Right kidney (tissue), 1 donor: ENCODE measurements at regions not wholly inside any gene's neighbourhood (a gene's known extent, or its start where the extent isn't known, plus 50 kb on each side); places are given as distances from the start of the nearest gene placed in this dataset.
A peak's percentile ranks its signal among the peaks of the same experiment; 100 is the strongest.
"Not testable (repeated sequence)": the region's sequence is repeated elsewhere in the genome, so short reads cannot be mapped to it uniquely, and the experiment has no call there.

Source experiments
- DNase-seq: peaks from one replicate; pipeline ENCODE4 v3.0.0-alpha.2; 2016

DNA sequence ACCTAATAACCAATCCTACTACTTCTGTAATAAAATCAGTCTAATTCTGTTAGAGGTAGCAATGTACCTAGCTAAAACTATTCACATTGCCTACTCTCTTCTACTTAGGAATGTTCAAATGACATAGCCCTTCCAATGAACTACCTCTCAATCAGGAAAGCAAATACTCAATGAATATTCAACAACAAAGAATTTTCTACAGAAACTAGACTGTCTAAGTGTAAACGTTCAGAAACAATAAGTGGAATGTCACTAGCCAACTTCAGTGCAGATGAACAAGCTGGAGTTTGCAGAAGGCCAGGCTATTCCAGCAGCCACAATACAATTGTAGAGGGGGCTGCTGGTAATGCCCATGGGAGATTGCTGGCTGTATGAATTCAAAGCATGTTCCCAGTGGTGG is 743.2 kb upstream of the CDH10 start:
- no peak for DNase-seq

DNA sequence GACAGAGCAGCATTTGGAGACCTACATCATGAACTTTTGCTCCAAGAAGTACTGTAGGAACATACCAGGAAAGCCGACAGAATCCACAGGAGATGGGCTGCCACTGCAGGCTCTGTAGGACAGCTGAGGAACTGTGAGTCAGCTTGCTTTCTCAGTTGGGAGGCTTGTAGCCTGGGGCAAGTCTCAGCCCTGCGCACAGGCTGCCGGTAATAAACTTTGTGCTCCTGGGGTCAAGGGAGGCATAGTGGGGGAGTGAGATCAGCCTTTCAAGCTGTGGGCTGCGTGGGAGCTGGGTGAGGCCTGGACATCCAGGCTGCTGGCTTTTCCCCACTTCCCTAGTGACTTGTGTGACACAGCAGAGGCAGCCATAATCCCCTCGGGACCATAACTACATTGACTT is 718.0 kb upstream of the CDH10 start:
- no peak for DNase-seq

DNA sequence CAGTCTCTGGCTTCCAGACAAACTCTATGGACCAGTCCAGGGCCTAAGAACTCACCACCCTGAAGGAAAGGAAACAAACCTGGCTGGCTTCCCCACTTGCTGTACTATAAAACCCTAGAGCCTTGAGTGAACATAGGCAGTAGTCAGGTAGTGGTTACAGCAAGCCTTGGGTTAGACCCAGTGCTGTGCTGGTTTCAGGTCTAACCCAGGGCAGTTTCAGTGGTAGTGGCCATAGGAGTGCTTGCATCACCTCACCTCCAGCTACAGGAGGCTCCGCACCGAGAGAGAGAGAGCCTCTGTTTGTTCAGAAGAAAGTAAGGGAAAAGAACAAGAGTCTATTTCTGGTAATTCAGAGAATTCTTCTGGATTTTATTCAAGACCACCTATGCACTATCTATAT is 714.1 kb upstream of the CDH10 start:
- no peak for DNase-seq

DNA sequence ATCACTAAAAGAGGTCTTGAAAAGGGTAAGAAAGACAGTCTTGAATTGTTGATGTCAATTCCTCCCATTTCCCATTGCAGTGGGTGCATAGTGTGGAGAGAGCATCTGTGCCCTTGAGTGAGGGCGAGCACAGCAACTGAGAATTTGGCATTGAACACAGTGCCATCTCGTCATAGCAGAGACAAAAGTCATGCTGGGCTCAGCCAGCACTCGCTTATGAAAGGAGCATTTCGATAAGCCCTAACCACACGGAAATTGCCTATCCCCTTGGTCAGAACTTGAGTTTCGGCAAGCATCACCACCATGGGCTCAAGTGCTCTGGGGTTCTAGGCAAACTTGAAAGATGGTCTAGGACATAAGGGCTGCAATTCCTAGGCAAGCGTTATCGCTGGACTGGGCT is 712.8 kb upstream of the CDH10 start:
- no peak for DNase-seq

DNA sequence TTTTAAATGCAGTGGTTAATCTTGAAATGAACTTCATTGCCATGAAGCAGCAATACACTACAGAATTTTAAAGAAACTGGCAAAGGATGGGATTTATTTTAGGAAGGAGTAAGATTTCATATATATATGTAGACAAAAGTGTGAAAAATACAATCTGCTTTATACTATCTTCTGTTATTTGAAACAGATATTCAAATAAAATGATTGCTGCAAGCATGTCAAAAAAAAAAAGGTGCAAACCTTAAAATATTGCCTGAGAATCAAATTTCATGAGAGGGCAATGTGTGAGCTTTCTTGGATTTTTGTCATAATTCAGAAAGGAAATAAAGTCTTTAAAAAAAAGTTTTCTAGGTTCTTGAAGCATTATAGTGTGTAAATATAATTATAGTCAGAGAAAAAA is 705.0 kb upstream of the CDH10 start:
- DNase-seq: no peak

DNA sequence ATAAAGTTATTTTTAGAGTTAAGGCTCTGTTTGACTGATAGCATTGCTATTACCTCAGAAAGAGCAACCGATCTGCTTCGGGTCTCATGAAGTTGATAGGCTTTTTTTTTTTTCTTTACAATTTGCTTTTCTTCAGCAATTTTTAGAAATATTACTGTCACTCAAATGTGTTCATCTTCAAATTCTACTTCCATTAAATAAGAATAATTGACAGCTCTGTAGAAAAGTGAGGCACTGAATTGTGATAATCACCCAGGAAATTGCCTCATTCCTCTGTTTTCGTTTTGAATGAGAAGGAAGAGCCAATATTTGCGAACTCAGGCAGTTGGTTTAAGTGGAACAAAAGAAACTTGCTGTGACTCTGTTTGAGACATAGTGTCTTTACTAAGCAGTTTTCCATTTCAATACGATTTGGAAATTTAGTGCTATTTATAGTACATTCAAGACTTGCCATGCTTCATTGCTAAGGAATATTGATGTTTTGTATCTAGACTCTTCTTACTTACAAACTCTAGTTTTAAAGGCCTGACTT is 700.5 kb upstream of the CDH10 start:
- DNase-seq: no peak

DNA sequence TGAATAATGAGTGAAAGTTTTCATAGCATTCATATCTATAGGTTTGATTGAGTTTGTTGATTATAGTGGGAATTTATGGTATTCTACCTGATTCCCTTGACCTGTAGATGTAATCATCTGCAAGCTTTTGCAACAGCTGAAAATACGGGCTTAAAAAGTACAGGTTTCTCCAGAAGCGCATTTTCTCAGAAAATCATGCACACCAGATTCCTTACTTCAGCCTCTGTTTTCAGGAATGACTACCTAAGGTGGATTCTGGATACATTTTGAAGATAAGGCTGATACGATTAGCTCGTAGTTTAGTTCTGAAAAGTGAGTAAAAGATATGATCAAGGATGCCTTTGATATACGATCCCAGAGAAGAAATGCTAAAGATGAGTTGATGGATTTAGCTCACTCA is 694.8 kb upstream of the CDH10 start:
- DNase-seq: no peak

DNA sequence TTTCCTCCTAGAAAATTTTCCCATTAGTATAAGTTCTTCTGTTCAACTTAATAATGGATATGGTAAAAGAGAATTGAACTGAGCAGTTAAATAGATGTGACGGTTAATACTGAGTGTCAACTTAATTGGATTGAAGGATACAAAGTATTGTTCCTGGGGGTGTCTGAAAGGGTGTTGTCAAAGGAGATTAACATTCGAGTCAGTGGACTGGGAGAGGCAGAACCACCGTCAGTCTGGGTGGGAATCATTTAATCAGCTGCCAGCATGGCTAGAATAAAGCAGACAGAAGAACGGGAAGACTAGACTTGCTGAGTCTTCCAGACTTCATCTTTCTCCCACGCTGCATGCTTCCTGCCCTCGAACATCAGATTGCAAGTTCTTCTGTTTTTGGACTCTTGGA is 689.6 kb upstream of the CDH10 start:
- no peak for DNase-seq

DNA sequence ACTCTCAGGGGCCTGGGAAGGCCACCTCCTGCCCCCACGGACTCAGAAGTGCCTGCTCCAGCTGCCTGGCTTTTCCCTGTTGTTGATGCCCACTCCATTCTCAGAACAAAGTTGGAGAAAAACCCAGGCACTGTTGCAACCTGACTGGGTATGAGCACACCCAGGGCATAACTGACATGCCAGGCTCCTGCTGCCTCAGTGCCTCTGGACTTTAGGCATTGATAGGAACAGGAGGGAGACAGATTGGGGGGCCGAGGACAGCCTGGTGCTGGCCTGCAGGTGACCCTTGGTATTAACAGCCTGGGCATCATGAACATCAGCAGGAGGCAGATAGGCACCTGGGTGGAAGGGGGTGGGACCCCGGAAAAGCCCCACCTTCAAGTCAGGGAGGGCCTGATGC is 685.9 kb upstream of the CDH10 start:
- DNase-seq: no peak

DNA sequence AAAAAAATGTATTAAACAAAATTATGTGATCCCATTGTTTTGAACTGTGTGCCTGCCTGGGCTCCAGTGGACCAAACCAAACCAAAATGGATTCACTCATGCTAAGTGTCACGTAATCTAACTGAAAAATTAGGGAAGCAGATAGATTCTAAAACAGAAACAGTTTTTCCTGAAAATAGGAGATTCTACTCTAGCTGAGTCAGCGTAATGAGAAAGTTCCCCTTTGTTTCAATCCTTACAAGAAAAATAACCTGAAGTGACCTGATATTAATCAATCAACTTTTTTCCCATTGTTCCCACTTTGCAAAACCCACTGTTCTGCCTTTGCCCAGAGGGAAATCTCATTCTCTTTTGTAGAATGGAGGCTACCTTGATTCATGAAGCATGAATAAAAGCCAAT is 682.4 kb upstream of the CDH10 start:
- DNase-seq: no peak

DNA sequence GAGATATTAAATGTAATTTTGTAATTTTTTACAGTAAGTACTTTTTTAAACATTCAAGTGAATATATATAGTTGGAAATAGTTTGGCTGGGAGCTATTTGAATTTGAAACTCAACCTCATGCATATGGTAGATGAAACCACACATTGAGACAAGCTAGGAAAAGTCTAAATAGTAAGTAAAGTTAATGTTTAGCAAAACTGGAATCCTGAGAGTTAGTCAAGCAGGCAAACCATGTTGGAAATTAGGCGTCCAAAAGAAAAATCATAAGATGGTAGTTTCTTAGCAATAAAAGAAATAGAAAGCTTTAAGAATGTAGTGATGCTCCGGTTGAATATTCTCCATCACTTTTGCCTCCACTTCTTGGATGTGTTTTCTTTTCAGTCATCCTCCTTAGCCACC is 657.1 kb upstream of the CDH10 start:
- no peak for DNase-seq

DNA sequence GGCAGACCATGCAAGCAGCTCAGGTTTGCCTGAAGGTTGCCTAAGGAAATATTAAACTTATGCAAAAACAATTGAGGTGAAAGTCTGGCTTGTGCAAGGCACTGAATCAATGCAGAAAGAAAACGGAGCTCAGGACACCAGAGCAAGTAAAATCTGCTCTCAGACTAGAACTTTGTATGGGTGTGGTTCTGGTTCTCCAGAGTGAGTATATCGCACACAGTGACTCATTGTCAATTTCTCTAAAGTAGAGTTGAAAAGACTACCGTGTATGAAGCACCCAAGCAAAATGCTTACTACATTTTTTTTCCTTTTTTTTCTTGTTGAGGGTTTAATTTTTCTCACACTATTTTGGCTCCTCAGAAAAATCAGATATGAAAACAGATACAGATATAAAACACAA is 650.3 kb upstream of the CDH10 start:
- no peak for DNase-seq

DNA sequence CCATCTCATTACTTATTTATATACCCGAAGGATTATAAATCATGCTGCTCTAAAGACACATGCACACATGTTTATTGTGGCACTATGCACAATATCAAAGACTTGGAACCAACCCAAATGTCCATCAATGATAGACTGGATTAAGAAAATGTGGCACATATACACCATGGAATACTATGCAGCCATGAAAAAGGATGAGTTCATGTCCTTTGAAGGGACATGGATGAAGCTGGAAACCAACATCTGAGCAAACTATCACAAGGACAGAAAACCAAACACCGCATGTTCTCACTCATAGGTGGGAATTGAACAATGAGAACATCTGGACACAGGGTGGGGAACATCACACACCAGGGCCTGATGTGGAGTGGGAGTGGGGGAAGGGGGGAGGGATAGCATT is 645.0 kb upstream of the CDH10 start:
- not testable (repeated sequence) for DNase-seq

DNA sequence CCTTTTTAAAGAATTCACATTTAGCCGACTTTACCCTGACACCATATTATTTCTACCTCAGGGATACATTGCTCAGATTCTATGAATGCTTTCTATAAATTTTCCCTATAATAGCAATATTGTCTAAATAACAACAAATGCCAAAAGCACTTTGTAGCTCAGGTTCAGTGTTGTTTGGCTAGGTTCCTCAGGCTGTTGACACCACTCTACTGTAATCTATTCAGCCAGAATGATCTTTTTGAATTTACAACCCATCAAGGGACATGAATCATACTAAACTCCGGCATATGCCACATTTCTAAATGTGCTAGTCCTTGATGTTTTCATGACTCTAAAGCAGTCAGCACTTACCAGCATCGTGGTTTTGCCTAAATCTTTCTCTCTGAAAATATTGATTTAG is 641.5 kb upstream of the CDH10 start:
- no peak for DNase-seq

DNA sequence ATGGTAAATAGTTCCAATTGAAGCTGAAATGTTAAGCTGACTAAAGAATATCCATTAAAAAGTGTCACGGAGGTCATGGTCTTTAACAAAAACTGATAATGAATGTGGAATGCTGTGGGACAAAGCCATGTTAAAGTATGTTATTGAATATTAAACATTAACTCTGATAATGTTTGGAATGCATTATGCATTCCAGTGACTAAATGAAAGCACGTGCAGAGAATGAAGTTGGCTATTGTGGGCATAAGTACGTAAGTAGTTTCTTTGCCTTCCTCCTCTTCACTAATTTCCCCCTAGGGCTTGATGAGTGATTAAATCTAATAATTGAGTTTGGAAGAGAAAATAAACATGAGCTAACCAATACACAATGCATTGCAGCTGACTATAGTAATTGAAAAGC is 640.4 kb upstream of the CDH10 start:
- no peak for DNase-seq

DNA sequence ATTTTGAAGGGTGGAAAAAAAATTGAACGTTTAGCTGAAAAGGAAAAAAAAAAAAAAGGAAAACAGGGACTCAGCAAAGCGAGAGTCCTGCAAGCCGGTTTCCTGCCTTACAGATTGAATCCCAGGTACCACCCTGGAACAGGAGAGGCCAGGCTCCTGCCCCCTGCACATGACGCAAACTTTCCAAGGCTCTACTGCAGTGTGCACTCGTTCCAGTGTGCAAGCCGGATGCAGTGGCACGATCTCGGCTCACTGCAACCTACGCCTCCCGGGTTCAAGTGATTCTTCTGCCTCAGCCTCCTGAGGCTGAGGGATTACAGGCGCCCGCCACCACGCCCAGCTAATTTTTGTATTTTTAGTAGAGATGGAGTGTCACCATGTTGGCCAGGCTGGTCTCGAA is 618.7 kb upstream of the CDH10 start:
- not testable (repeated sequence) for DNase-seq

DNA sequence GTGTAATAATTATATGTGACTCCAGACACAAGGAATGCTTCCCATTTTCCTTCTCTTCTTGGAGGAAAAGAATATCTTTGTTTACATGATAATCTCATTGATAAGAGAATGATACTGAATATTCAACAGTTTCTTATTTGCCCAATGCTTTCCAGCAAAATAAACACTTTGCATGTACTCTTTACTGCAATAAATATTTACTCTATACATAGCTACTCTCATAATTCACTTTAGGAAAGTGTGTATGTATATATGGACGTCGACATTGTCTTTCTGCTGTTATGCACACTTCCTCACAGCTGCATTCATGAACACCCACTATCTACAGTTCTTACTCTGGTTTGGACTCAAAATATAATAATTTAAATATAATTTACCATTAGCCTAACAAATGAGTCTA is 617.4 kb upstream of the CDH10 start:
- DNase-seq: no peak

DNA sequence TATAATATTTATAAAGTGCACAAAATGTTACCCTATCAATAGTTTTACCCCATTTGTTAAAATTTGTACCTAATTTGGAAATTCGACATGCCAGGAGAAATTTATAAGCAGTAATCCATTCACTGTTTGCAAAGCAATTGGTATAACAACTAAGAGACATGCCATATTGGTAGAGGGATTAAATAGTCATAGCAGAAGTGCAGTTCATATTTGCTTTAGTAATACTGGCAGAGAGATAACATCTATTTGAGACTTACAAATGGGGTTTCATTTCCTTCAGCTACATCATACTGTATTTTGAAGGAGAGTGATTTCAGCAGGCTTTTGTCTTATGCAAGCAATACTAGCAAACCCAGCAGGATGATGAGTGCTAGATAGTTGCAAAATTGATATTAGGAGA is 610.4 kb upstream of the CDH10 start:
- no peak for DNase-seq

DNA sequence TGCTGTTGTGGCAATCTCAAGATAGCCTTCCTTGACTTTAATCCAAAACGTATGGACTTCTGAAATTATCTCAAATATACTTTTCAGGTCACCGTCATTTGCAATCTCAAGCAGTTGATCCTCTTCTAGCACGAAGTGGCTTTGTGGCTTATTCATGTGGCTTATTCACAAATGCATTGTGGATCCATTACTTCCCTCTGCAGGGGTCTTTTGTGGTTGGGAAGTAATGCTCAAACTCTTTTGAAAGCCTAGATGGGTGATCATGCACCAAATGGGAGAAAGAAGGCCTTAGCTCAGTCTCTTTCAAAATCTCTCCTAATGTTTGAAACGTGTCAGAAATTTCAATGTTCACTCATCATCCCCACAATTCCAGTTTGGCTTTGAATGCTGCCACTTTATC is 597.2 kb upstream of the CDH10 start:
- no peak for DNase-seq

DNA sequence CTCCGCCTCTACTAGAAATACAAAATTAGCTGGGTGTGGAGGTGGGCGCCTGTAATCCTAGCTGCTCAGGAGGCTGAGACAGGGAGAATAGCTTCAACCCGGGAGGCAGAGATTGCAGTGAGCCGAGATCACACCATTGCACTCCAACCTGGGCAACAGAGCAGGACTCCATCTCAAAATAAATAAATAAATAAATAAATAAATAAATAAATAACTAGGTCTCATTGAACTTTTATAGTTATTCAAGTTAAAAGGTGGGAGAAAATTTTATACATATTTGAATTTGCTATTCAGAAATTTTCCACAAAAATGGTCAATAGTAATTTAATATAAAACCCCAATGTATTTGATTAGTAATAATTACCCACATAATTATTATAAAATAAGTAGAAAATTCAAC is 593.9 kb upstream of the CDH10 start:
- DNase-seq: not testable (repeated sequence)

DNA sequence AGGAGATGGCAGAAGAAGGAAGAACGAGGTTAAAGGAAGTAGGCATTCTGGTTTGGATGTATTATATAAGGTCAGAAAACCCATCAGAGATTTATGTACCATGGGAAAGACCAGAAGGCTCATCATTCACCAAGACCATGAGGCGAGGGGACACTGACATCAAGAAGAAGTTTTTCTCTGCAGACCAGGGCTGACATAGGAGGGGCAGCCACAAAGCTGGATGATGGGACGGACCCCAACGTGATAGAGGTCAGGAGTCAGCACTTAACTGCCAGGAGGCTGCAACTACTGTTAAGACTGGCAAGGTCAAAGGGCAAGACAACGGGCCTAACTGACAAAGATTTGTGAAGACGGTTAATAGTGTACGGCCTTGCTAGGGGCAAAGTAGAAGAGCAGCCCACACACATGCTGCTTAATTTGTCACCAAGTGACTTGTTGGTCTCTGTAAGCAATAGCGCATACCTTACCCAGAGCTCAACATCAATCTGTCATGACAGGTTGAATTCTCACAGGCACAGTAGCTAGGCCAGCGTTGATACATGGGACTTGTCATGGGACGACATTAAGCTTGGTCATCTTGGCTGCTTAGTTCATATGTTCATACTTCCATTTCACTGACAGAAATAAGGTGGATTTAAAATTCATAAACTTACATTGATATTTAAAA is 579.7 kb upstream of the CDH10 start:
- no peak for DNase-seq

DNA sequence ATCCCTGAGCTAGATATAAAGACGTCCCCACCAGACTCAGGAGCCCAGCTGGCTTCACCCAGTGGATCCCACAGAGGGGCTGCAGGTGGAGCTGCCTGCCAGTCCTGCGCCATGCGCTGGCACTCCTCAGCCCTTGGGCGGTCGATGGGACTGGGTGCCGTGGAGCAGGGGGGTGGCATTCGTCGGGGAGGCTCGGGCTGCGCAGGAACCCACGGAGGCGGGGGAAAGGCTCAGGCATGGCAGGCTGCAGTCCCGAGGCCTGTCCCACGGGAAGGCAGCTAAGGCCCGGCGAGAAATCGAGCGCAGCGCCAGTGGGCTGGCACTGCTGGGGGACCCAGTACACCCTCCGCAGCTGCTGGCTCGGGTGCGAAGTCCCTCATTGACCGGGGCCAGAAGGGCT is 555.1 kb upstream of the CDH10 start:
- DNase-seq: not testable (repeated sequence)

DNA sequence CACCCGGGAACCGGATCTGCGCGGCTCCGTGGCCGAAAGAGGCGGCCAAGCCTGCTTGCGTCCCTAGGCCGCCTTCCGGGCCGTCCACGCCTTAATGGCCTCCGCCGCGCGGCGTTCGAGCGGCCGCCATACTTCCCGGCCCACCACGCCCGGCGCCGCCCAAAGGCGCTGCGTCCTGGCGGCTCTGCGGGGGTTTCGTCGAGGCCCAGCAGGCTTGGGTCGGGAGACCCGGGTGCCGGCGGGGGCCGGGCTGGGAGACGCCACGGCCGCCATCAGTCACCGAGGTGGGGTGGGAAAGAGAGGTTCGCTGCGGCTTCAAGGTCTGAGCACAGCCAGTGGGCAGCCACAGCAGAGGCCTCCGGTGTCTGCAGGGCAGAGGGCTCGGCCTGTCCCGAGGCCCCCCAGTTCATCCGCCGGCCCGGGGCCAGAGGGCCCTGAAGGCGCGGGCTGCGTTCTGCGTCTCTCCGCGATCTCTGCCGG is 545.8 kb upstream of the CDH10 start:
- peak; percentile 6 for DNase-seq

DNA sequence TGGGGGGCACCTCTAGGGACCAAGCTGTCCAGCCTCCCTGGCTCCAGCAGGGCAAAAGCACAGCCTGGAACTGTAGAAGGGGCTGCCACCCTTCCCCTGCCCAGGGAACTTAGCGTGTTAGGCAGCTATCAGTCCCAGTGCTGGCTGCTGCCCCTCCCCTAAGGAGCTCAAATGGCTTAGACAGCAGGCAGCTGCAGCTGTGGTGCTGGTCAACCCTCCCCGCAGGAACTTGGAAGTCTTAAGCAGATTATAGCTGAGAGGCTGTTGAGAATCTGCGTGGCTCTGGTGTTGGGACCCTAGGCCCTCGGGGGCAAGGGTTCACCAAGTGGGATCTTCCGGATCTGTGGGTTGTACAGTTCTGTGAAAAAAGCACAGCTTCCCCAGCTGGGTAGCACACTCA is 536.5 kb upstream of the CDH10 start:
- DNase-seq: no peak

DNA sequence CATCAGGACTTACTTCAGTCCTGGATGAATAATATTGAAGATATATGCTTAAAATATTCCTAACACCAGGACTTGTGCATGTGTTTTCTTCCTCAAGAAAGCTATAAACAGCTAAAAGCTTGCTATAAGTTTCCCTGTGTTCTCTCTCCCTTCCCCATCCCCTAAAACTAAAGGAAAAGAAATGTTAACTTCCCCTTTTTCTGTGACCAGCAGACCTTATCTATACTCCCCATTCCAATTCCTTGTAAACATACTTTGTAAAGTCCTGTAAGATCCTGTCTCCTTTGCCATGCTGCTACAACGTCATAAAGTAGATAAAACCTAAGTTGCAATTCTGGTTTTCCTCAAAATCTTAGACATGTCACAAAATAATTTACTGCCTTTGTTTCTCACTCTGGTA is 517.8 kb upstream of the CDH10 start:
- DNase-seq: not testable (repeated sequence)
